NCI-H1092 (cell line): ENCODE measurements at regions not wholly inside any gene's neighbourhood (a gene's known extent, or its start where the extent isn't known, plus 50 kb on each side); places are given as distances from the start of the nearest gene placed in this dataset.

Experiments
- DNase-seq: peaks from one replicate; lab custom pipeline; 2025; lab: John Stamatoyannopoulos, UW

- DNase-seq, result no peak
Observed at GRCh38 chr3:22593638-22594037, 609.5 kb upstream of the UBE2E2 start.

GRCh38 chr3:22594990-22595389, 608.1 kb upstream of the UBE2E2 start:
- DNase-seq, result no peak

GRCh38 chr3:22606461-22606860, 596.7 kb upstream of the UBE2E2 start:
- no peak for DNase-seq

GRCh38 chr3:22606938-22607337, 596.2 kb upstream of the UBE2E2 start:
- no peak for DNase-seq

GRCh38 chr3:22608093-22608492, 595.0 kb upstream of the UBE2E2 start:
- DNase-seq, result no peak

GRCh38 chr3:22608721-22609120, 594.4 kb upstream of the UBE2E2 start:
- no peak for DNase-seq

- DNase-seq, result no peak
Observed at GRCh38 chr3:22609139-22609538, 594.0 kb upstream of the UBE2E2 start.

- no peak for DNase-seq
Observed at GRCh38 chr3:22612927-22613326, 590.2 kb upstream of the UBE2E2 start.

GRCh38 chr3:22615790-22616189, 587.3 kb upstream of the UBE2E2 start:
- DNase-seq, result no peak

GRCh38 chr3:22617372-22617771, 585.8 kb upstream of the UBE2E2 start:
- no peak for DNase-seq

- no peak for DNase-seq
Observed at GRCh38 chr3:22620498-22620897, 582.6 kb upstream of the UBE2E2 start.

- no peak for DNase-seq
Observed at GRCh38 chr3:22621205-22621809, 581.8 kb upstream of the UBE2E2 start.

GRCh38 chr3:22627993-22628499, 575.1 kb upstream of the UBE2E2 start:
- DNase-seq, result no peak

- no peak for DNase-seq
Observed at GRCh38 chr3:22632536-22632935, 570.6 kb upstream of the UBE2E2 start.

- DNase-seq, result no peak
Observed at GRCh38 chr3:22634433-22634832, 568.7 kb upstream of the UBE2E2 start.

GRCh38 chr3:22659651-22660475, 543.3 kb upstream of the UBE2E2 start:
- no peak for DNase-seq

GRCh38 chr3:22660606-22661005, 542.5 kb upstream of the UBE2E2 start:
- no peak for DNase-seq

- no peak for DNase-seq
Observed at GRCh38 chr3:22661121-22661700, 541.9 kb upstream of the UBE2E2 start.

GRCh38 chr3:22665528-22665927, 537.6 kb upstream of the UBE2E2 start:
- DNase-seq, result no peak

- no peak for DNase-seq
Observed at GRCh38 chr3:22666736-22667135, 536.4 kb upstream of the UBE2E2 start.

- DNase-seq, result no peak
Observed at GRCh38 chr3:22671848-22672247, 531.3 kb upstream of the UBE2E2 start.

- DNase-seq, result no peak
Observed at GRCh38 chr3:22684739-22685138, 518.4 kb upstream of the UBE2E2 start.

- no peak for DNase-seq
Observed at GRCh38 chr3:22685597-22685996, 517.5 kb upstream of the UBE2E2 start.
